ENCODE measurements at regions not wholly inside any gene's neighbourhood (a gene's known extent, or its start where the extent isn't known, plus 50 kb on each side); places are given as distances from the start of the nearest gene placed in this dataset.

- DNase-seq (ENCODE audit: low read depth in 2 of 2), result no peak
Measured at GRCh38 chr2:17079262-17079661, 413.6 kb upstream of the CYRIA start.

DNA sequence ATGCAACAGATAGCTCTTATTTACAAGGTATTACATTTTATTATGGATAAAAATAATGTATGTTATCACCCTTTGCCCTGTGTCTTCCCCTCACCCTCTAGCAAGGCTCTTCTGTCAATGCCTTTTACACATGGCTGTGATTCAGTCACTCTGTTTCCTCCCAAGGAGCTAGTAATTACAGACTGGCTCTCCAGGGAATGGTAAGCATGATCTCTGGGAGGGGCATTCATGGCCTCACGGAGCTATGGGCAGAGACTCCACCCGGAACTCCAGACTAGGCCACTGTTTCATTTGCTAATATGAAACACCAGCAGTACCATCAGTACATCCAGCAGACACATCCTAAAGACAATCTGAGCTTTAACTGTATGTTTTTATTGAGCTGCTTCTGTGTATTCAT, 410.9 kb upstream of the CYRIA start:
- DNase-seq (ENCODE audit: low read depth in 2 of 2), result no peak

GRCh38 chr2:17070711-17071110, 405.1 kb upstream of the CYRIA start:
- no peak for DNase-seq (ENCODE audit: low read depth in 2 of 2)

DNA sequence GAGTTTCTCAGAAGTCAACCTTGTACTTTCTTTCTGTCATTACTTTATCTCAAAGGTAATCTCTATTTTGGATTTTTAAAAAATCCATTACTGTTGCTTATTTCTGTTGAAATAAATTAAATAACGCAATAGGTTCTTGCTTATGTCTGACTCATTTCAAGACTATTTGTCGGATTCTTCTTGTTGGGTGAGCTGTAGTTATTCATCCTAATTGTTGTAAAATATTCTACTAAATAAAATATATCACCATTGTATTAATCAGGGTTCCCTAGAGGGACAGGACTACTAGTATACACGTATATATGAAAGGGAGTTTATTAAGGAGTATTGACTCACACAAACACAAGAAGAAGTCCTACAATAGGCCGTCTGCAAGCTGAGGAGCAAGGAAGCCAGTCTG, 403.9 kb upstream of the CYRIA start:
- no peak for DNase-seq (ENCODE audit: low read depth in 2 of 2)

GRCh38 chr2:17068021-17068420, 402.4 kb upstream of the CYRIA start:
- peak; percentile 41 to 73 for DNase-seq (ENCODE audit: low read depth in 2 of 2)

DNA sequence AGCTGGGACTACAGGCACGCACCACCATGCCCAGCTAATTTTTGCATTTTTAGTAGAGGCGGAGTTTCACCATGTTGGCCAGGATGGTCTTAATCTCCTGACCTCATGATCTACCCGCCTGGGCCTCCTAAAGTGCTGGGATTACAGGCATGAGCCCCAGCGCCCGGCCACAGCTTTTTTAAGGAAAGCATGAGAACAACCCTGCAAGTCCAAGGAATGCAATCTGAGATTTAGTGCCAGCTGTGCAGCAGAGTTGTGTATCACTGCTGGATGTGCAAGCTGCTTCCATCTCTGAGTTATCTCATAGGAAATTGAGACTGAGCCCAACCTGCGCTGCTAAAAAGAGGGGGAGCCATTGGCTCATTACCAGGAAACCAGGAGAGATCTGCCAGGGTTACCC, 399.9 kb upstream of the CYRIA start:
- DNase-seq (ENCODE audit: low read depth in 2 of 2), result no peak

GRCh38 chr2:17061028-17061427, 395.4 kb upstream of the CYRIA start:
- DNase-seq (ENCODE audit: low read depth in 2 of 2), result no peak

- no peak for DNase-seq (ENCODE audit: low read depth in 2 of 2)
Measured at GRCh38 chr2:17059458-17059857, 393.8 kb upstream of the CYRIA start.

DNA sequence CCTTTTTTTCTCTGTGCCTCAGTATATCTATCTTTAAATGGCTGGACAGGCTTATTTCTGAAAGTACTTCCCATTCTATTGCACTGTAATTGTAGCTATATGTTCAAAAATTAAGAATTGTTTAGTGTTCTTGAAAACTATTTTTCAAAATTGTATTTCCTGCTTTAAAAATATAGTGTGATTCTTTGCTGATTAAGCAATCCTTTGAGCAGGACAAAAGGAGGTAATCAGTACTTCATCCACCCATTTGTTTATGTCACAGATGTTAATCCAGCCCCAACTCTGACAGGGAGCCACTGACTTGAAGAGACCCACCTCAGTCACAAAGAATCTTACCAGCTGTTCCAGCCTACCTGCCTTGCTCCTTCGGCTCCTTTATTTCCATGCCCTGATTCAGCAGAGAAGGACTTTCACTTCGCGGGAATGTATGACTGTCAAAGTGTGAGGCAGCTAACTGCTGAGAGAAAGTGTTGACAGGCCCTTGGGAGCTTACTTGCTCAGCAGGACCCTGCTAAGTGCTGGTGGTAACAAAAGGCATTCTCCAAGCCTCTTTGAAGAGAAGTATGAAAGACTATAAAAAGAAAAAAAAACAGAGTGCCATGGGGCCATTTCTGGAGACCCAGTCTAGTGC, 393.3 kb upstream of the CYRIA start:
- no peak for DNase-seq (ENCODE audit: low read depth in 2 of 2)

GRCh38 chr2:17057109-17058017, 391.7 kb upstream of the CYRIA start:
- DNase-seq (ENCODE audit: low read depth in 2 of 2), result no peak

DNA sequence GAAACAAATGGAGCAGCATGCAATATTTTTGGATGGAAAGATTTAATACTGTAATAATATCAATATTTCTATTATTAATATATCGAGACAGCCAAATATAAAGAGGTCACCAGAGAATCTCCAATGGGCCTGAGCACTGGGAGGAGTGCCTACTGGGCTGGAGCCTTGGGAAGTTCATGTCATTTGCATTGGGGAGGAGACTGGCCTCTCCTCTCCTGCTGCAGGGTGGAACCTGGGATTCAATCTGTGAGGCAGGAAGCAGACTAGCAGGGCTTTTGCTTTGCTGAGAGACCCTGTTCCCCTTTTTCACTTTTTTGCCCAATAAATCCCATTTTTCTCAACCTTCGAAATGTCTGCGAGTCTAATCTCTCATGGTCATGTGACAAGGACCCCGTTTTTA, 390.6 kb upstream of the CYRIA start:
- DNase-seq (ENCODE audit: low read depth in 2 of 2), result no peak

DNA sequence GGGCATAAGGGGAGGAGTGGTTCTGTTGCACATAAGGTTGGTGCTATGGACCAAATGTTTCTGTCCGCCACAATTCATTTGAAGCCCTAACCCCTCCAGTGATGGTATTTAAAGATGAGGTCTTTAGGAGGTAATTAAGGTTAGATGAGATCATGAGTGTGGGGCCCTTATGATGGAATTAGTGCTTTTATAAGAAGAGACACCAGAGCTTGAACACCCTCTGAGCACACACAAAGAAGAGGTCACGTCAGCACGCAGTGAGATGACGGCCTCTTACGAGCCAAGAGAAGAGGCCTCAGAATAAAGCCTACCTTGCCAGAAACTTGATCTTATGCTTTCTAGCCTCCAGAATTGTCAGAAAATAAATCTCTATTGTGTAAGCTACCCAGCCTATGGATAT, 386.4 kb upstream of the CYRIA start:
- DNase-seq (ENCODE audit: low read depth in 2 of 2), result no peak

DNA sequence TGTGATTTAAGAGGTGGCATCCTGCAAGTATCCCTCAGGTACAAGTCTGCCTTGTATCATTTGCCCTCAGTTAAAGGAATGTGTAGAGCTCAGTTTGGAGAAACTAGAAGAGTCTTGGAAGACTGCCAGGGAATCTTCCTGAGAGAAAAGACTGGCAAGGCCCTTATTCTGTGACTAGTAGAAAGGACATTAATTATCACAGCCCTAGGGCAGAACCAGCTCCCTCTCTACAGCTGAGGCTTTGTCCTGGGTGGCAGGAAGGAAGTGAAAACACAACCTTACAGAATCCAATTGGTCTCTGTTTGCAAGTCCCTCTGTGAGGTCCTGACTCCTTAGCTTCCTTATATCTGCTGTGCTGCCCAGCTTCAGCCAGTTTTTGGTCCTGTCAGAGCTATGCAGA, 385.9 kb upstream of the CYRIA start:
- no peak for DNase-seq (ENCODE audit: low read depth in 2 of 2)

DNA sequence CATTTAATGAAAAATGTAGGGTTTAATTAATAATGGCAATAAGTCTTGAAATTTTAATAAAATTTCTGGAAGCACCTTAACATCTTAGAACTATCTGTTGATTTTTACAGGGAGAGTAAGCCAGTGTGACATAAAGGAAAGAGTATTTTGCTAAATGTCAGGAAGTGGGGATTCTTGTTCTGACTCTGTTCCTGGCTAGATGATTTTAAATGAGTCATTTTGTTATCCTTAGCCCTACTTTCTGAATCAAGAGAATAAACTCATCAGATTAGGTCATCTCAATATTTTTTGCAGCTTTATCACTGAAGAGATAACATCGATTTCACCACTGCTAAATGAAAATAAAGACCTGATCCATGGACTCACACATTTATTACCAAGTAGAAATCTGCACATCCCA, 377.5 kb upstream of the CYRIA start:
- DNase-seq (ENCODE audit: low read depth in 2 of 2), result peak in 1 of 2 donors; percentile 9

GRCh38 chr2:17036361-17036760, 370.7 kb upstream of the CYRIA start:
- DNase-seq (ENCODE audit: low read depth in 2 of 2), result no peak

GRCh38 chr2:17035010-17035409, 369.4 kb upstream of the CYRIA start:
- DNase-seq (ENCODE audit: low read depth in 2 of 2), result peak in 1 of 2 donors; percentile 12

DNA sequence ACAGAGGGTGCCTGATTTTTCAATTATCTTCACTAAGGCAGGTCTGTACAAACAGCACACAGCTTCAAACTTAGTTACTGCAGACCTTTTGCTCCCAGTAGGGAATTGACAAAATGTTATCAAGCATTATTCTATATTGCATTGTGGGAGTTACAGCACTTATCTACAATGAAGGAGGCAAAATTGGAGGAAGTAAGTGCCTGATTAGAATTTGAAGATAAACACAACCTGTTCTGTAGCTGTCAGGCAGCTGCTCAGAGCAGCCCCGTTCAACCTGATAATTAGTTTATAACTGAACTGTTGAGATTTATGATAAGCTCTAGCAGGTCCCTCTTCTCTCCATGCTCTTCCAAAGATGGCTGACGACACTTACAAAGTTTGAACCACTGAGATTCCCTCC, 364.4 kb upstream of the CYRIA start:
- no peak for DNase-seq (ENCODE audit: low read depth in 2 of 2)

- no peak for DNase-seq (ENCODE audit: low read depth in 2 of 2)
Measured at GRCh38 chr2:17012297-17012696, 346.7 kb upstream of the CYRIA start.

DNA sequence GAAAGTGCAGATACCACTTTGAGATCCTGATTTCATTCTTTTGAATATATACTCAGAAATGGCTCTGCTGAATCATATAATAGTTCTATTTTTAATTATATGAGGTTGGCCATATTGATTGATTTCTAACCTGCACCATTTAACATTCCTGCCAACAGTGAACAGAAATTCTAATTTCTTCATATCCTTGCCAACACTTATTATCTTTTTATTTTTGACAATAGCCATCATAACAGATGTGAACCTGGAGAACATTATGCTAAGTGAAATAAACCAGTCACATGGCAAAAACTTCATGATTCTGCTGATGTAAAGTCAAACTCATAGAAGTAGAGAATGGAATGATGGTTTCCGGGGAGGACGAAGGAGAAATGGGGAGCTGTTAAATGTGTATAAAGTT, 344.5 kb upstream of the CYRIA start:
- DNase-seq (ENCODE audit: low read depth in 2 of 2), result no peak

DNA sequence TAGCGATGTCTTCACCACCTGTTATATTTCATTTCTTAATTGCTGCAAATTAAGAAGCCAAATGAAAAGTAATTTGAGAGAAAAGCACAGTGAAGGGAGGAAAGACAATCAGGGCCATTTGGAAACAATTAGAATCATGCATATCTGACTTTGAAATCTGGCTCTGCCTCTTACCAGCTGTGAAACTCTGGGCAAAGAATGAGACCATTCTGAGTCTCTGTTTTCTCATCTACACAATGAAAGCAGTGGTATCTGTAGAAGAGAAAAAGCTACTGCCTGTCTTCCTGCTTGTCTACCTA, 334.5 kb upstream of the CYRIA start:
- DNase-seq (ENCODE audit: low read depth in 2 of 2), result no peak

- DNase-seq (ENCODE audit: low read depth in 2 of 2), result no peak
Measured at GRCh38 chr2:16999347-17000183, 333.9 kb upstream of the CYRIA start.

DNA sequence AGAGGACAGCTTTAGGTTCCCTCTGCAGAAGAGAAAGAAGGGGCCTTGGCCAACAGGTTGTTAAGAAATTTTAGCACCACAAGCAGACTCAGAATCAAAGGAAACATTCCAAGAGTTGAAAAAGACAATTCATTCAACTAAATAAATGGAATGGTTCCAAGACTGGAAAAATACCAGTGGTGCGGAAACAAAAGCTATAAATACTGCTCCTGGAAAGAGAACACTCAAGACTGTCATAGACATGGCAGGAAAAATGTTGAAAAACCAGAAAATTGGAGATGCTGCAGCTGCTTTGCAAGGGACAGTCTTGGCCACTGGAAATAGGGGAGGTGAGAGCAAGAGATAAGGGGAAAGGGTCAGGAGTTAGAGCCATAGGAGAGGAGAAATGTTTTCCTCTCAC, 312.7 kb upstream of the CYRIA start:
- DNase-seq (ENCODE audit: low read depth in 2 of 2), result no peak

GRCh38 chr2:16974688-16975087, 309.1 kb upstream of the CYRIA start:
- DNase-seq (ENCODE audit: low read depth in 2 of 2), result no peak

Data from dermis microvascular lymphatic vessel endothelial cell (primary cell).